Esophagus squamous epithelium (tissue), 4 donors: ENCODE measurements at regions not wholly inside any gene's neighbourhood (a gene's known extent, or its start where the extent isn't known, plus 50 kb on each side); places are given as distances from the start of the nearest gene placed in this dataset.

Source experiments
- CTCF ChIP-seq, 6 experiments: fragments of 450-650 bp in 4 of 6; fragments of 200-600 bp in 2 of 6; sonication (generic) in 2 of 6; IDR thresholded peaks; one replicate each; pipeline ENCODE4 v1.5.1; 2016 to 2019; ENCODE audit warnings: antibody characterized with exemption in 6 of 6, mild to moderate bottlenecking in 4 of 6, moderate library complexity in 4 of 6
- POLR2A ChIP-seq, 4 donors: fragments of 450-650 bp; IDR thresholded peaks; one replicate each; pipeline ENCODE4 v1.6.1; 2017; ENCODE audit warnings: antibody characterized with exemption in 4 of 4, mild to moderate bottlenecking in 4 of 4, moderate library complexity in 3 of 4

GRCh38 chr12:130016986-130017385 is 113.2 kb upstream of the TMEM132D start:
- no peak for TF ChIP-seq CTCF (IDR thresholded peaks at IDR 0.05)
- no peak for TF ChIP-seq POLR2A (IDR thresholded peaks at IDR 0.05)
